Loucy (cell line): ENCODE measurements at regions not wholly inside any gene's neighbourhood (a gene's known extent, or its start where the extent isn't known, plus 50 kb on each side); places are given as distances from the start of the nearest gene placed in this dataset.

Experiments
- H2AFZ ChIP-seq: fragments of 200-600 bp; sonication (generic); 2 replicates; pipeline ENCODE4 v1.6.0; 2016; ENCODE audit warnings: antibody characterized with exemption, mild to moderate bottlenecking, low read length, moderate library complexity
- H3F3A ChIP-seq: fragments of 200-600 bp; 2 replicates; pipeline ENCODE4 v1.6.0; 2016; ENCODE audit warnings: antibody characterized with exemption, low read depth, mild to moderate bottlenecking
- H3K27me3 ChIP-seq: fragments of 200-600 bp; sonication (generic); 2 replicates; pipeline ENCODE4 v1.6.1; 2014; ENCODE audit warnings: low read length, mild to moderate bottlenecking; ENCODE audit not compliant: insufficient read depth, poor library complexity, severe bottlenecking
- H3K36me3 ChIP-seq: fragments of 200-600 bp; sonication (generic); 2 replicates; pipeline ENCODE4 v1.6.1; 2016; ENCODE audit warnings: low read length; ENCODE audit not compliant: insufficient read depth
- H3K4me1 ChIP-seq: fragments of 200-600 bp; sonication (generic); 2 replicates; pipeline ENCODE4 v1.5.1; 2014; ENCODE audit warnings: low read length, mild to moderate bottlenecking; ENCODE audit not compliant: insufficient read depth, poor library complexity, severe bottlenecking
- H3K4me2 ChIP-seq: fragments of 200-600 bp; sonication (generic); 2 replicates; pipeline ENCODE4 v1.6.0; 2014; ENCODE audit warnings: antibody characterized with exemption, low read length, low read depth, mild to moderate bottlenecking; ENCODE audit not compliant: poor library complexity, severe bottlenecking
- H3K4me3 ChIP-seq: fragments of 200-600 bp; sonication (generic); 2 replicates; pipeline ENCODE4 v1.5.1; 2014; ENCODE audit warnings: low read length, mild to moderate bottlenecking, mixed read lengths; ENCODE audit not compliant: poor library complexity, severe bottlenecking
- H3K79me2 ChIP-seq: fragments of 200-600 bp; sonication (generic); 2 replicates; pipeline ENCODE4 v1.6.1; 2014; ENCODE audit warnings: low read length; ENCODE audit not compliant: insufficient read depth
- H3K9ac ChIP-seq: fragments of 200-600 bp; sonication (generic); 2 replicates; pipeline ENCODE4 v1.6.0; 2014; ENCODE audit warnings: mild to moderate bottlenecking, low read depth, low read length, moderate library complexity; ENCODE audit not compliant: poor library complexity, severe bottlenecking
- H3K9me2 ChIP-seq: fragments of 200-600 bp; sonication (generic); replicated peaks from 2 replicates; pipeline ENCODE4 v1.6.1; 2016; ENCODE audit warnings: low read depth, low read length, mixed read lengths
- H3K9me3 ChIP-seq: fragments of 200-600 bp; sonication (generic); 2 replicates; pipeline ENCODE4 v1.6.1; 2014; ENCODE audit warnings: mild to moderate bottlenecking, antibody characterized with exemption, low read length, low read depth; ENCODE audit not compliant: insufficient read depth
- H4K20me1 ChIP-seq: fragments of 200-600 bp; sonication (generic); 2 replicates; pipeline ENCODE4 v1.6.0; 2014; ENCODE audit warnings: antibody characterized with exemption, low read length, mild to moderate bottlenecking; ENCODE audit not compliant: insufficient read depth, poor library complexity, severe bottlenecking
- EZH2phosphoT487 ChIP-seq: fragments of 200-600 bp; IDR thresholded peaks from 2 replicates; pipeline ENCODE4 v1.6.1; 2018; ENCODE audit warnings: antibody characterized with exemption, mild to moderate bottlenecking, moderate library complexity, borderline replicate concordance
- TF ChIP-seq, protein P1 (sequence below): fragments of 200-600 bp; sonication (generic); conservative IDR thresholded peaks from 2 replicates; pipeline ENCODE4 v1.5.1; 2014; ENCODE audit warnings: mild to moderate bottlenecking, antibody characterized with exemption, low read length

DNA sequence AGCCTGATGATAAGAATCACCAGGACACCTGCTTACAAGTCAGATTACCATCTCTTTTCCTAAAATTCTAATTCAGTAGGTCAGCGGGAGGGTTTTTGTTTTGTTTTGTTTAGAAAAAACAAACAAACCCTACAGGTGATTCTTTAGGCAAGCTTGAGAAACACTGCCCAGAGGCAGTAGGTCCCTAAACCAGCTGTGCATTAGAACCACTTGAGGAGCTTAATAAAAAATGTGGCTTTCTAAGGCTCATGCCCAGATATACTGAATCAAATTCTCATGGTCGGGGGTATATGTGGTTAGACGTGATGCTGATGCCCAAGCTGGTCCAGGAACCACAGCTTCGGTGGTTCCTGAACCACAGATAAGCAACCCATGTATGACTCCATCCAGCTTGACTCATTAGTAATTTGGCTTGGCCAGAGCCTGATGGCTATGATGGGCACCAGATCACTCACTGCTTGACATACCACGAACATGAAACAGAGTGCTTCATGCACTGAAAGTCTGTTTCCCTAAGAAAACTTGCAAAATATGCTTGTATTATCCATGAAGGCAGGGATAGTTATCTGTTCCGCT lies 338.1 kb upstream of the F9 start:
- Histone ChIP-seq H3K9ac (no peak overlapping the region), H4K20me1 (no peaks in the 10 kb centered on the region), H3K4me1 (no peaks in the 10 kb centered on the region), H3K27me3 (no peaks in the 10 kb centered on the region), H3K9me3 (no peaks in the 10 kb centered on the region), H3K4me2 (no peak overlapping the region), H3K9me2 (no peaks in the 10 kb centered on the region), H3K4me3 (no peak overlapping the region), H3K36me3 (no peaks in the 10 kb centered on the region), H2AFZ (no peak overlapping the region), H3K79me2 (no peaks in the 10 kb centered on the region), H3F3A (no peaks in the 10 kb centered on the region)
- TF ChIP-seq EZH2phosphoT487: no peak
- TF ChIP-seq, protein P1, sequence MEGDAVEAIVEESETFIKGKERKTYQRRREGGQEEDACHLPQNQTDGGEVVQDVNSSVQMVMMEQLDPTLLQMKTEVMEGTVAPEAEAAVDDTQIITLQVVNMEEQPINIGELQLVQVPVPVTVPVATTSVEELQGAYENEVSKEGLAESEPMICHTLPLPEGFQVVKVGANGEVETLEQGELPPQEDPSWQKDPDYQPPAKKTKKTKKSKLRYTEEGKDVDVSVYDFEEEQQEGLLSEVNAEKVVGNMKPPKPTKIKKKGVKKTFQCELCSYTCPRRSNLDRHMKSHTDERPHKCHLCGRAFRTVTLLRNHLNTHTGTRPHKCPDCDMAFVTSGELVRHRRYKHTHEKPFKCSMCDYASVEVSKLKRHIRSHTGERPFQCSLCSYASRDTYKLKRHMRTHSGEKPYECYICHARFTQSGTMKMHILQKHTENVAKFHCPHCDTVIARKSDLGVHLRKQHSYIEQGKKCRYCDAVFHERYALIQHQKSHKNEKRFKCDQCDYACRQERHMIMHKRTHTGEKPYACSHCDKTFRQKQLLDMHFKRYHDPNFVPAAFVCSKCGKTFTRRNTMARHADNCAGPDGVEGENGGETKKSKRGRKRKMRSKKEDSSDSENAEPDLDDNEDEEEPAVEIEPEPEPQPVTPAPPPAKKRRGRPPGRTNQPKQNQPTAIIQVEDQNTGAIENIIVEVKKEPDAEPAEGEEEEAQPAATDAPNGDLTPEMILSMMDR: no peak

- no peak overlapping the region for H3K4me3 ChIP-seq
- no peak overlapping the region for H3K9ac ChIP-seq
- no peaks in the 10 kb centered on the region for H3K9me3 ChIP-seq
- H3F3A ChIP-seq: no peaks in the 10 kb centered on the region
- no peaks in the 10 kb centered on the region for H3K36me3 ChIP-seq
- H3K9me2 ChIP-seq: no peaks in the 10 kb centered on the region
- no peaks in the 10 kb centered on the region for H4K20me1 ChIP-seq
- no peaks in the 10 kb centered on the region for H3K79me2 ChIP-seq
- H3K4me1 ChIP-seq: no peaks in the 10 kb centered on the region
- H3K27me3 ChIP-seq: no peaks in the 10 kb centered on the region
- no peak overlapping the region for H3K4me2 ChIP-seq
- TF ChIP-seq, protein P1: no peak
- no peak for TF ChIP-seq EZH2phosphoT487
- no peak overlapping the region for H2AFZ ChIP-seq
Measured at GRCh38 chrX:139191746-139192385, 338.7 kb upstream of the F9 start.

- Histone ChIP-seq H3K27me3 (no peaks in the 10 kb centered on the region), H3K79me2 (no peaks in the 10 kb centered on the region), H3K9ac (no peak overlapping the region)
Measured at GRCh38 chrX:139191286-139191685, 339.3 kb upstream of the F9 start.

More at GRCh38 chrX:139191286-139191685, 339.3 kb upstream of the F9 start:
- Histone ChIP-seq H3K4me1 (no peaks in the 10 kb centered on the region), H3F3A (no peaks in the 10 kb centered on the region), H2AFZ (no peak overlapping the region), H3K36me3 (no peaks in the 10 kb centered on the region), H3K9me2 (no peaks in the 10 kb centered on the region), H3K4me2 (no peak overlapping the region), H3K9me3 (no peaks in the 10 kb centered on the region), H3K4me3 (no peak overlapping the region), H4K20me1 (no peaks in the 10 kb centered on the region)
- TF ChIP-seq, protein P1: no peak
